Common myeloid progenitor, CD34-positive (primary cell): ENCODE measurements at regions not wholly inside any gene's neighbourhood (a gene's known extent, or its start where the extent isn't known, plus 50 kb on each side); places are given as distances from the start of the nearest gene placed in this dataset.

ENCODE experiments used
- CTCF ChIA-PET: fragments of 350-600 bp; sonication (Branson Sonifier 250); formaldehyde crosslinking; loops from one replicate; lab custom pipeline; 2021; ENCODE audit warnings: antibody characterized with exemption; lab: Charles Lee
- POLR2A ChIA-PET: fragments of 350-600 bp; sonication (Branson Sonifier 250); formaldehyde crosslinking; loops from one replicate; lab custom pipeline; 2021; ENCODE audit warnings: antibody characterized with exemption; lab: Charles Lee
- DNase-seq, 3 donors: peaks; one replicate each; pipeline versions ENCODE4 v3.0.0 to v3.0.0-alpha.2; 2013
- H3K27ac ChIP-seq, 2 experiments: 1 replicate in 1 of 2; 2 replicates in 1 of 2; pipeline ENCODE4 v1.7.0; 2013; ENCODE audit warnings: inconsistent platforms in 2 of 2, low read length in 2 of 2, mild to moderate bottlenecking in 2 of 2, low read depth in 1 of 2, moderate library complexity in 1 of 2; ENCODE audit not compliant: severe bottlenecking in 2 of 2, insufficient read depth in 1 of 2, poor library complexity in 1 of 2
- H3K27me3 ChIP-seq, 5 experiments: replicated peaks in 2 of 5; 1 replicate in 3 of 5; 2 replicates in 2 of 5; pipeline versions ENCODE4 v1.6.1 to v1.7.0; 2013; ENCODE audit warnings: low read length in 4 of 5, mild to moderate bottlenecking in 2 of 5, moderate library complexity in 2 of 5, inconsistent platforms in 1 of 5; ENCODE audit not compliant: insufficient read depth in 5 of 5, control insufficient read depth in 4 of 5
- H3K36me3 ChIP-seq, 4 experiments: 1 replicate in 2 of 4; 2 replicates in 2 of 4; pipeline versions ENCODE4 v1.6.1 to v1.7.0; 2013; ENCODE audit warnings: low read length in 3 of 4, control low read depth in 1 of 4, mild to moderate bottlenecking in 1 of 4; ENCODE audit not compliant: control insufficient read depth in 4 of 4, insufficient read depth in 4 of 4
- H3K4me1 ChIP-seq, 4 experiments: 1 replicate in 3 of 4; 2 replicates in 1 of 4; pipeline versions ENCODE4 v1.6.1 to v1.7.1; 2013; ENCODE audit warnings: low read length in 3 of 4, mild to moderate bottlenecking in 3 of 4, control low read depth in 1 of 4, inconsistent platforms in 1 of 4, moderate library complexity in 1 of 4; ENCODE audit not compliant: control insufficient read depth in 4 of 4, insufficient read depth in 4 of 4; ENCODE audit errors: control extremely low read depth in 1 of 4
- H3K4me3 ChIP-seq, 7 experiments: 1 replicate in 4 of 7; 2 replicates in 3 of 7; pipeline versions ENCODE4 v1.5.1 to v1.7.0; 2013; ENCODE audit warnings: mild to moderate bottlenecking in 7 of 7, low read length in 6 of 7, moderate library complexity in 6 of 7, inconsistent platforms in 2 of 7, low read depth in 2 of 7, control low read depth in 1 of 7; ENCODE audit not compliant: insufficient read depth in 4 of 7, control insufficient read depth in 1 of 7; ENCODE audit errors: extremely low read depth in 1 of 7
- H3K9me3 ChIP-seq, 5 experiments: 1 replicate in 4 of 5; 2 replicates in 1 of 5; pipeline versions ENCODE4 v1.6.1 to v1.7.1; 2013; ENCODE audit warnings: low read length in 4 of 5, mild to moderate bottlenecking in 2 of 5, inconsistent platforms in 1 of 5, low read depth in 1 of 5, moderate library complexity in 1 of 5; ENCODE audit not compliant: control insufficient read depth in 4 of 5, insufficient read depth in 2 of 5; ENCODE audit errors: control extremely low read depth in 1 of 5
- WGBS: methylation state at CpG from one replicate; pipeline ENCODE4 v1.1.5; 2013; ENCODE audit not compliant: insufficient coverage; 5-methylcytosine and 5-hydroxymethylcytosine counted together

DNA sequence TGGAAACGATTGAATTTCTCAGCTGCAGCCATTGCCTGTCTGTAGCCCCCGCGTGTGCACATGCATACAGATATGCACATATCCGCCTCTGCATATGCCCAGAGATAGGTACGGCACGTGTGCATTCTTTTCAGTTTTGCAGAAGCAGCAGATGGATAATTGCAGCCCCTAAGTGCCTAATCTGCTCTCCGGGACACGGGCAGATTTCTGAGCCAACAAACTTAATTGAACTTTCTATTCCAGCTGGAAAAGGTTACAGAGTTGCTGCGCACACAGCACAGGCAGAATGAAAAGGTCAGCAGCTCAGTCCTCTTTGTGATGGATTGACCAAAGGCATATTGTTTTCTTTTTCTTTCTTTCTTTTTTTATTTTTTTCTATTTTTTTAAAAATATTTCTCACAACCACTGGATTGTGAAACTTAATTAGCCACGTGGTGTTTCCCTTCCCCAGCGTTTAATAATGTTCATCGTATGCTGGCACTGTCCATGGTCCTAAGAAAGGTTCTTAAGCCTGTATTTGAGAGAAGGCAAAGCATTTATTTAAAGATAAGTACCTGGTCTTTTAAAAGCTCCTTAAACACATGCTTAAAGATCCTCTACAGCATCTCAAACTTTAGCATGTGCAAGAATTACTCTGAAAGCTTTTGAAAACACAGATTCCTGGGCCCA lies 270.2 kb upstream of the BRINP1 start:
- no peak overlapping the region for H3K27ac ChIP-seq
- H3K4me1 ChIP-seq: no peaks in the 10 kb centered on the region
- POLR2A ChIA-PET: no interaction called here
- CTCF ChIA-PET: no interaction called here
- no peaks in the 10 kb centered on the region for H3K36me3 ChIP-seq
- no peak overlapping the region for H3K4me3 ChIP-seq
- H3K27me3 ChIP-seq: no peaks in the 10 kb centered on the region
- H3K9me3 ChIP-seq: no peaks in the 10 kb centered on the region
- peak in 1 of 3 donors; percentile 4 for DNase-seq
- 95% methylated on average over 8 of the region's 12 CpGs for WGBS

DNA sequence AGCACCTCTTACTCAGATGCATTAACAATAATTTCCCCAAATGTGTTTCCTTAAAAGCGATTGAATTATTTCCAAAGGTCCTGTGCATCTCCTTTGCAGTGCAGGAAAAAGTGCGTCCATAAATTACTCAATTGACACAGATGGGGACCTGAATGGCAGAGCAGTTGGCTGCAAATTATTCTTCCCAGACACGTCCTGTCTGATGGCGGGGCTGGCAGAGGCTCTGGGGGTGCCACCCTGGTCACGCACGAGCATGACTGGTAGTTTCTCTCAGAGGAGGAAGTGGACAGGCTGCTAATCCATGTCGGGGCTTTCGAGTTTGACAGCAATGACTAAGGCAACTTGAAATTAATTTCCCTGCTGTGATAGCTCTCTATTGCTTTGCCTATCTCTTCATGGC lies 264.8 kb upstream of the BRINP1 start:
- WGBS: 55% methylated on average over 7 of the region's 8 CpGs
- no peaks in the 10 kb centered on the region for H3K4me1 ChIP-seq
- H3K36me3 ChIP-seq: no peaks in the 10 kb centered on the region
- H3K27ac ChIP-seq: no peak overlapping the region
- ChIA-PET CTCF (no interaction called here), POLR2A (no interaction called here)
- H3K9me3 ChIP-seq: no peaks in the 10 kb centered on the region
- H3K27me3 ChIP-seq: no peaks in the 10 kb centered on the region
- no peak overlapping the region for H3K4me3 ChIP-seq
- peak in 1 of 3 donors; percentile 1 for DNase-seq

DNA sequence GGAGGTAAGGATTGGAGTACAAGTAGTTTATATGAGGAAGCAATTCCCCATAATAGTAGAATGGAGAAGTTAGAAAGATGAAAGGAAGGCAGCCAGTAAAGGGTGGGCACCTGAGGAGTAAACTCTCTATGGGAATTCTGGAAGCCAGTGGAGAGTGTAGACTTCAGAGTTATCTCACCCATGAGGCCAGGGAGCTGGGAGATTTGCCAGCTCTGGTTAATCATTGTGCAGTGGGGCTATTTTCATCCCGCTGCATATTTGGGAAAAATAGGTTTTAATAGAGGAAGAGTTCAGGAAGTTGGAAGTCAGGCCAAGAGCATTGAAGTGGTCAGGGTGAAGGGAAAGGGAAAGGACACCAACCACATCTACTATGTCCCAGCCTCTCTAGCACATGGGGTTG lies 242.3 kb upstream of the BRINP1 start:
- Histone ChIP-seq H3K36me3 (no peaks in the 10 kb centered on the region), H3K4me3 (no peak overlapping the region), H3K9me3 (peaks cover 0 to 2% (median 0%) of the 10 kb centered on the region in 5 experiments), H3K4me1 (no peaks in the 10 kb centered on the region), H3K27me3 (no peaks in the 10 kb centered on the region), H3K27ac (no peak overlapping the region)
- POLR2A ChIA-PET: no interaction called here
- no CpG with 5 or more reads among the region's 1 CpG for WGBS
- CTCF ChIA-PET: no interaction called here
- DNase-seq: no peak

DNA sequence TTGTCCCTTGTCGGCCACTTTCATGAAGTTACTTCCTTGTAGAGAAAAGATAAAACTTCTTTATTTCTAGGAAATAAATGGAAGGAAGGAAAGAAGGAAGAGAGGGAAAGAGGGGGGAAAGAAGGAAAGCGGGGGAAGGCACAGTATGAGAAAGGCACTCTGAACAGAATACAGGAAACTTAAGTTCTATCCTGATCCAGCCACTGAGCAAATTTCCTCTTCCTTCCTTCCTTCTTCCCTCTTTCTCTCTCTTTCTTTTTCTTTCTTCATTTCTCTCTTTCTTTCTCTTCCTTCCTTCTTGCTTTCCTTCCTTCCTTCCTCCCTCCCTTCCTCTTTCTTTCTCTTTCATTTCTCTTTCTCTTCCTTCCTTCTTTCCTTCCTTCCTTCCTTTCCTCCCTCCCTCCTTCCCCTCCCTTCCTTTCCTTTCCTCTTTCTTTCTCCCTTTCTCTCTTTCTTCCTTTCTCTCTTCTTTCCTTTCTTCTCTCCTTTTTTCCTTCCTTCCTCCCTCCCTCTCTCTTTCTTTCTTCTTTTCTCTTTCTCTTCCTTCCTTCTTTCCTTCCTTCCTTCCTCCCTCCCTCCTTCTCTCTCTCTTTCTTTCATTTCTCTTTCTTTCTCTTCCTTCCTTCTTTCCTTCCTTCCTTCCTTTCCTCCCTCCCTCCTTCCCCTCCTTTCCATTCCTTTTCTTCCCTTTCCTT lies 240.2 kb upstream of the BRINP1 start:
- no CpG with 5 or more reads among the region's 2 CpGs for WGBS
- Histone ChIP-seq H3K36me3 (no peaks in the 10 kb centered on the region), H3K4me3 (no peak overlapping the region), H3K27me3 (no peaks in the 10 kb centered on the region), H3K27ac (no peak overlapping the region), H3K9me3 (peaks cover 0 to 2% (median 0%) of the 10 kb centered on the region in 5 experiments), H3K4me1 (no peaks in the 10 kb centered on the region)
- ChIA-PET CTCF (no interaction called here), POLR2A (no interaction called here)
- DNase-seq: no peak

DNA sequence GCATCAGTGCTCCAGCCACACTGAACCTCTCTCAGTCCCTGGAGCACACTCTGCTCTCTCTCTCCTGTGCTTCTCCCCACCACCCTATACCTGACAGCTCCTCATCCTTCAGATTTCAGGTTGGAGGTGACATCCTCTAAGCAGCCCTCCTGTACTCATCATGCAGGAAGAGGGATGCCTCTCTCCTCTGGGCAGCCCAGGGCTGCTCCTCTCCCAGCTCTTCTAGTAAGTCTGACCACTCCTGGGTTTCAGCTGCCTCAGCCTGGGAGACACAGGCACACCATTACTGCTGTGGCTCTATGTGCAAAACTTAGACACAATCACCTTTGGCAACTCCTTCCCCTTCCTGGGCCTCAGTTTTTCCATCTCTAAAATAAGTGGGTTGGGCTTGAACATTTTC lies 232.4 kb upstream of the BRINP1 start:
- Histone ChIP-seq H3K9me3 (no peaks in the 10 kb centered on the region), H3K4me1 (no peaks in the 10 kb centered on the region), H3K36me3 (no peaks in the 10 kb centered on the region), H3K27me3 (no peaks in the 10 kb centered on the region), H3K4me3 (no peak overlapping the region), H3K27ac (no peak overlapping the region)
- ChIA-PET CTCF (no interaction called here), POLR2A (no interaction called here)
- DNase-seq: no peak

DNA sequence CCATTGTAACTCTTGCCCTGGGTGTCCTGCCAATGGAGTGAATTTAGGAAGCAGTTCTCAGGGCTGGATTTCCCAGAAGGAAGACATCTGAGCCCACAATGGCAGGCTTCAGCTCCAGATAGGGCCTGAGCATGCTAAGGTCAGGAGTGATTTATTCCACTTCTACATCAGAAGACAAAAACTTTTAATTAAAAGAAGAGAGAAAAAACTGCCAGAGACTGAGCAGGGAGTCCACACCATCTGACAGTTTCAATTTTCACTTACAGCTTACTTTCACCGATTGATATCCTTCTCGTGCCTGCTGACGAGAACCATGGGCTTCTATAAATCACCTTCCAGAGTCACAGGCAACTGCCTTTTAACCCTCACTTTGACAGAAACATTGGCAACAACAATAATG lies 228.3 kb upstream of the BRINP1 start:
- no peaks in the 10 kb centered on the region for H3K4me1 ChIP-seq
- no peak overlapping the region for H3K27ac ChIP-seq
- DNase-seq: no peak
- H3K9me3 ChIP-seq: no peaks in the 10 kb centered on the region
- POLR2A ChIA-PET: no interaction called here
- no peaks in the 10 kb centered on the region for H3K27me3 ChIP-seq
- 42% methylated on average over 3 of the region's 3 CpGs for WGBS
- CTCF ChIA-PET: no interaction called here
- no peak overlapping the region for H3K4me3 ChIP-seq
- no peaks in the 10 kb centered on the region for H3K36me3 ChIP-seq

DNA sequence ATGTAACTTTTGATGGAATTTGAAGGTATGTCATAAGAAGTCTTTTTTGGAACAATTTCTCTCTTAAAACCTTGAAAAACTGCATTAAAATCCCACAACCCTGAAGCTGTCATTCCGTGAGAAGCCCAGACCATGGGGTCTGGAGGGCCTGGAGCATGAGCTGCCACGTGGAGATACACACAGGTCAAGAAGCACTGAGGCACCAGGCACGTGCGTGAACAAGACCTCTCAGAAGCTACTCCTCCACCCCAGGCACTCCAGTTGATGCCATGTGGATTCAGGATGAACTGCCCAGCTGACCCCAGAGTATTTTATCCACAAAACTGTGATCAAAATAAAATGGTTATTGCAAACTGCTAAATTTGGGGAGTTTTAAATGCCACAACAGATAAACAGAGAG lies 227.5 kb upstream of the BRINP1 start:
- no peaks in the 10 kb centered on the region for H3K4me1 ChIP-seq
- no peaks in the 10 kb centered on the region for H3K27me3 ChIP-seq
- no peak for DNase-seq
- 97% methylated on average over 4 of the region's 4 CpGs for WGBS
- POLR2A ChIA-PET: interaction anchor here (0.5 kb wide), 1 partner anchor 364 kb away, joined by 3 read pairs; no protein-coding TSS in a partner anchor
- no peaks in the 10 kb centered on the region for H3K9me3 ChIP-seq
- H3K36me3 ChIP-seq: no peaks in the 10 kb centered on the region
- CTCF ChIA-PET: no interaction called here
- H3K27ac ChIP-seq: no peak overlapping the region
- no peak overlapping the region for H3K4me3 ChIP-seq
